ENCODE measurements at regions not wholly inside any gene's neighbourhood (a gene's known extent, or its start where the extent isn't known, plus 50 kb on each side); places are given as distances from the start of the nearest gene placed in this dataset.

- TF ChIP-seq, protein P1, sequence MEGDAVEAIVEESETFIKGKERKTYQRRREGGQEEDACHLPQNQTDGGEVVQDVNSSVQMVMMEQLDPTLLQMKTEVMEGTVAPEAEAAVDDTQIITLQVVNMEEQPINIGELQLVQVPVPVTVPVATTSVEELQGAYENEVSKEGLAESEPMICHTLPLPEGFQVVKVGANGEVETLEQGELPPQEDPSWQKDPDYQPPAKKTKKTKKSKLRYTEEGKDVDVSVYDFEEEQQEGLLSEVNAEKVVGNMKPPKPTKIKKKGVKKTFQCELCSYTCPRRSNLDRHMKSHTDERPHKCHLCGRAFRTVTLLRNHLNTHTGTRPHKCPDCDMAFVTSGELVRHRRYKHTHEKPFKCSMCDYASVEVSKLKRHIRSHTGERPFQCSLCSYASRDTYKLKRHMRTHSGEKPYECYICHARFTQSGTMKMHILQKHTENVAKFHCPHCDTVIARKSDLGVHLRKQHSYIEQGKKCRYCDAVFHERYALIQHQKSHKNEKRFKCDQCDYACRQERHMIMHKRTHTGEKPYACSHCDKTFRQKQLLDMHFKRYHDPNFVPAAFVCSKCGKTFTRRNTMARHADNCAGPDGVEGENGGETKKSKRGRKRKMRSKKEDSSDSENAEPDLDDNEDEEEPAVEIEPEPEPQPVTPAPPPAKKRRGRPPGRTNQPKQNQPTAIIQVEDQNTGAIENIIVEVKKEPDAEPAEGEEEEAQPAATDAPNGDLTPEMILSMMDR (IDR thresholded peaks at IDR 0.05), result no peak
Observed at GRCh38 chr2:105571445-105571987, 172.7 kb upstream of the FHL2 start.

DNA sequence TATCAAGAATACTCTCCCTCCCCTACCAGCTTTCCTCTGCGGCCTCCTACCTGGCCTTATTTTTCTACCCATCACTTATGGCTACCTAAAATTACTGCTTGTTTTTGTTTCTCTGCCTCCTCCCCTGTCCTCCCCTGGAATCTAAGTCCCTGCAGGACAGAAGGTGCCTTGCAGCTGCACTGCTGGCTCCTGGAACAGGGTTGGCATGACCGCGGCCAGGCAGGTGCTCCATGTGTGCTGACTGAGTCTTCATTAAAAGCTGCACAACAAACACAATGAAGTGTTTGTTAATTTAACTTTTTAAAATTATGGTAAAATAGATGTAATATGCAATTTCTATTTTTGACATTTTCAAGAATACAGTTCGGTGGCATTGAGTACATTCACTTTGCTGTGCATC lies 171.9 kb upstream of the FHL2 start:
- TF ChIP-seq, protein P1 (IDR thresholded peaks at IDR 0.05), result no peak

DNA sequence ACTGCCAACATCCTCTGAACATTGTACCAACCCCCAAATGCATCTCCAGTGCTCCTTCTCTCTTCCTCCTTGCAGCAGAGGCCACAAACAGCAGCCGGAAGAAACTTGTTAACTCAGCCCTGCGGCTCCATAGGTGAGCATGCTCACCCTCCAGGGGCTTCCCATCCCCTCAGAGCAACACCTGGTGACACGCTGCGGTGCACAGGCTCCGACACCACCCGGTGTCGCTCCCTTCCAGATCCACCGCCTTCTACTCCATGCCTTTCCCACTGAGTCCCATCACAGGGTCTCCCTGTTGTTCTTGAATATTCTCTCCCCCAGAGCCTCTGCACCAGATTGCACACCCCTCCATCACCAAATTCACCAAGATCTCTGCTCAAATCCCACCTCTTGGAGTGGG lies 171.5 kb upstream of the FHL2 start:
- TF ChIP-seq, protein P1 (IDR thresholded peaks at IDR 0.05), result no peak

DNA sequence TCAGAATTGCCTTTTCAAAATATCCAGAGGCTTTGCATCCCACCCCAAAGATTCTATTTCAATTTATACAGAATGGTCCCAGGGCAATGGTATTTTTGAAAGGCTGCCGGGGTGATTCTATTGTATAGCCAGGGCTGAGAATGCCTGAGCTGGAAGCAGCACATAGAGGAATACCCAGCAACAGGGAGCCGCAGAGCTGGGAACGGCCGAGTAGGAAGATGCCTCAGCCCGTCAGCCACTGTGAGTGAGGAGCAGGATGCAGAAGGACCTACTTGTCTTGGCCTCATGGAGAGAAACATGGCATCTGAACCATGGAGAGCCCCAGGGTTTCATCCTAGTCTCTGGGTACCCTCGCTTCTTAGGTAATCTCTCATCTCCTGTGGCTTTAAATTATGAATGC lies 170.8 kb upstream of the FHL2 start:
- TF ChIP-seq, protein P1 (IDR thresholded peaks at IDR 0.05), result no peak

GRCh38 chr2:105567996-105568494 lies 169.2 kb upstream of the FHL2 start:
- TF ChIP-seq, protein P1 (IDR thresholded peaks at IDR 0.05), result no peak

GRCh38 chr2:105563000-105563719 lies 164.3 kb upstream of the FHL2 start:
- TF ChIP-seq, protein P1 (IDR thresholded peaks at IDR 0.05), result no peak

DNA sequence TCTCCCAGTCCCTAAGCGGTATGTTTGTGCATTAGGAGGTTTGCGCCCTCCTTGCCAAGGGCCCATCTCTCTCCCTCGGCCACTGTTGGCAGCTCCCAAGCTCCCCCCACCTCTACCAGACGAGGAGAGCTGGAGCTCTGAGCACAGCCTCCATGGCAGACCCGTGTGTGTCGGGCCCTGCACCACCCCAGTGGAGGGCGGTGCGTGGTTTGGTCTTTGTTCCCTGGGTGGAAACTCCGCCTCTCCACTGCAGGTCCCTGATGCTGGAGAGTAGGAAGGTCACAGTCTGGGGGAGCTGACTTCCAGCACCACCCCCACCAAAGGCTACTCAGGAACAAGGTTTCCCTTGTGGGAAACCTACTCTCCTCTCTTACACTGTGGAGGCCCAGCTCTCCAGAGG lies 162.6 kb upstream of the FHL2 start:
- TF ChIP-seq, protein P1 (IDR thresholded peaks at IDR 0.05), result no peak

All from LNCAP (cell line).